ENCODE measurements at regions not wholly inside any gene's neighbourhood (a gene's known extent, or its start where the extent isn't known, plus 50 kb on each side); places are given as distances from the start of the nearest gene placed in this dataset.

GRCh38 chr1:221892301-221892830 is 150.5 kb upstream of the DUSP10 start:
- DNase-seq (ENCODE audit: low read depth in 2 of 2, low spot score in 1 of 2), result no peak

- no peak for DNase-seq (ENCODE audit: low read depth in 2 of 2, low spot score in 1 of 2)
These were observed 149.8 kb upstream of the DUSP10 start for GRCh38 chr1:221891708-221892107.

GRCh38 chr1:221888801-221889200 is 146.9 kb upstream of the DUSP10 start:
- DNase-seq (ENCODE audit: low read depth in 2 of 2, low spot score in 1 of 2), result no peak

- no peak for DNase-seq (ENCODE audit: low read depth in 2 of 2, low spot score in 1 of 2)
These were observed 146.3 kb upstream of the DUSP10 start for GRCh38 chr1:221888218-221888617.

GRCh38 chr1:221887758-221888157 is 145.9 kb upstream of the DUSP10 start:
- no peak for DNase-seq (ENCODE audit: low read depth in 2 of 2, low spot score in 1 of 2)

- no peak for DNase-seq (ENCODE audit: low read depth in 2 of 2, low spot score in 1 of 2)
These were observed 145.5 kb upstream of the DUSP10 start for GRCh38 chr1:221887415-221887746.

- no peak for DNase-seq (ENCODE audit: low read depth in 2 of 2, low spot score in 1 of 2)
These were observed 145.0 kb upstream of the DUSP10 start for GRCh38 chr1:221886743-221887414.

GRCh38 chr1:221886311-221886710 is 144.4 kb upstream of the DUSP10 start:
- DNase-seq (ENCODE audit: low read depth in 2 of 2, low spot score in 1 of 2), result no peak

GRCh38 chr1:221884821-221885220 is 142.9 kb upstream of the DUSP10 start:
- DNase-seq (ENCODE audit: low read depth in 2 of 2, low spot score in 1 of 2), result no peak

GRCh38 chr1:221881805-221882581 is 140.1 kb upstream of the DUSP10 start:
- DNase-seq (ENCODE audit: low read depth in 2 of 2, low spot score in 1 of 2), result no peak

- DNase-seq (ENCODE audit: low read depth in 2 of 2, low spot score in 1 of 2), result no peak
These were observed 138.3 kb upstream of the DUSP10 start for GRCh38 chr1:221880182-221880581.

GRCh38 chr1:221878134-221878533 is 136.2 kb upstream of the DUSP10 start:
- no peak for DNase-seq (ENCODE audit: low read depth in 2 of 2, low spot score in 1 of 2)

GRCh38 chr1:221877311-221877710 is 135.4 kb upstream of the DUSP10 start:
- no peak for DNase-seq (ENCODE audit: low read depth in 2 of 2, low spot score in 1 of 2)

- DNase-seq (ENCODE audit: low read depth in 2 of 2, low spot score in 1 of 2), result no peak
These were observed 133.1 kb upstream of the DUSP10 start for GRCh38 chr1:221875004-221875330.

- DNase-seq (ENCODE audit: low read depth in 2 of 2, low spot score in 1 of 2), result no peak
These were observed 132.6 kb upstream of the DUSP10 start for GRCh38 chr1:221874285-221875003.

- no peak for DNase-seq (ENCODE audit: low read depth in 2 of 2, low spot score in 1 of 2)
These were observed 131.8 kb upstream of the DUSP10 start for GRCh38 chr1:221873673-221874072.

GRCh38 chr1:221871056-221871455 is 129.2 kb upstream of the DUSP10 start:
- no peak for DNase-seq (ENCODE audit: low read depth in 2 of 2, low spot score in 1 of 2)

GRCh38 chr1:221869779-221870178 is 127.9 kb upstream of the DUSP10 start:
- DNase-seq (ENCODE audit: low read depth in 2 of 2, low spot score in 1 of 2), result no peak

- DNase-seq (ENCODE audit: low read depth in 2 of 2, low spot score in 1 of 2), result no peak
These were observed 126.9 kb upstream of the DUSP10 start for GRCh38 chr1:221868593-221869303.

GRCh38 chr1:221867003-221867402 is 125.1 kb upstream of the DUSP10 start:
- no peak for DNase-seq (ENCODE audit: low read depth in 2 of 2, low spot score in 1 of 2)

GRCh38 chr1:221865808-221866207 is 123.9 kb upstream of the DUSP10 start:
- DNase-seq (ENCODE audit: low read depth in 2 of 2, low spot score in 1 of 2), result no peak
